Adipocyte (in vitro differentiated cells): ENCODE measurements at regions not wholly inside any gene's neighbourhood (a gene's known extent, or its start where the extent isn't known, plus 50 kb on each side); places are given as distances from the start of the nearest gene placed in this dataset.

Experiments
- DNase-seq: peaks from one replicate; pipeline ENCODE4 v3.0.0-alpha.2; 2015; ENCODE audit warnings: low read depth
- H3K27me3 ChIP-seq: replicated peaks from 2 replicates; pipeline ENCODE4 v1.7.0; 2013; ENCODE audit warnings: mild to moderate bottlenecking, low read length, moderate library complexity; ENCODE audit not compliant: control insufficient read depth, insufficient read depth
- H3K36me3 ChIP-seq: 2 replicates; pipeline ENCODE4 v1.7.0; 2013; ENCODE audit warnings: low read length, mild to moderate bottlenecking, moderate library complexity; ENCODE audit not compliant: control insufficient read depth, insufficient read depth, severe bottlenecking
- H3K4me1 ChIP-seq: 2 replicates; pipeline ENCODE4 v1.7.0; 2013; ENCODE audit warnings: mild to moderate bottlenecking, low read length, moderate library complexity; ENCODE audit not compliant: control insufficient read depth, insufficient read depth
- H3K4me3 ChIP-seq: 2 replicates; pipeline ENCODE4 v1.7.0; 2013; ENCODE audit warnings: mild to moderate bottlenecking, low read length, moderate library complexity
- H3K9ac ChIP-seq: 2 replicates; pipeline ENCODE4 v1.7.0; 2013; ENCODE audit warnings: mild to moderate bottlenecking, low read length, moderate library complexity
- H3K9me3 ChIP-seq: 2 replicates; pipeline ENCODE4 v1.7.0; 2013; ENCODE audit warnings: mild to moderate bottlenecking, low read length, moderate library complexity; ENCODE audit not compliant: control insufficient read depth

DNA sequence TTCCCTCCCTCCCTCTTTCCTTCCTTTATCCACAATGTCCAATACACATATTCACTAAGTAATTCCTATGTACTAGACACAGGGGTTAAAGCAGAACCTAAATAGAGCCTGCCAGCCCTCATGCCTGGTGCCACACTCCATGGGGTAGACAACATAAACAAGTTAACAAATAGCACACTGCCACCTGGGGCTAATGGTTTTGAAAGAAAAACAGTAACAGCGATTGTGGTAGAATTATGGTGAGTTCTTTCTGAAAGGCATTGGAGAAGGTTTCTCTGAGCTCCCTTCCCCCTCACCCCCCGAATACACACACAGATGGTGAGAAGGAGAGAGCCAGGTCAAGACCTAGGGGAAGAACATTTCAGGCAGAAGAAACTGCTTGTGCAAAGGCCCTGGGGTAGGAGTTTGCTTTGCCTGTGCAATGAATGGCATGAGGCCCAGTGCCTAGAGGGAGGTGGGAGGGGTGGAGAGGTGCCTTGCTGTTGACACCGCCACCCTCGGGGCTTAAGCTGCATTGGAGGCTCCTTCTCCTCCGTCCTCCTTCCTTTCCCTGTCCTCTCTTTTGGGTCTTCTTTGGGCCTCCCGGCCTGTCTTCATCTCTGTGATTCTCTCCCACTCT lies 502.4 kb upstream of the SULF2 start:
- peaks cover 10% of the 10 kb centered on the region for H3K4me1 ChIP-seq
- H3K9ac ChIP-seq: no peak overlapping the region
- no peak for DNase-seq
- H3K4me3 ChIP-seq: no peak overlapping the region
- H3K27me3 ChIP-seq: peaks cover 19% of the 10 kb centered on the region
- no peaks in the 10 kb centered on the region for H3K9me3 ChIP-seq
- no peaks in the 10 kb centered on the region for H3K36me3 ChIP-seq

- peak; percentile 21 for DNase-seq
- Histone ChIP-seq H3K27me3 (peaks cover 19% of the 10 kb centered on the region), H3K36me3 (no peaks in the 10 kb centered on the region), H3K9me3 (no peaks in the 10 kb centered on the region), H3K4me1 (peaks cover 10% of the 10 kb centered on the region), H3K4me3 (no peak overlapping the region), H3K9ac (no peak overlapping the region)
Observed at GRCh38 chr20:48287021-48287494, 501.8 kb upstream of the SULF2 start.

- no peak for DNase-seq
- no peak overlapping the region for H3K9ac ChIP-seq
Observed at GRCh38 chr20:48286601-48287000, 501.3 kb upstream of the SULF2 start.

GRCh38 chr20:48285656-48286055 lies 500.4 kb upstream of the SULF2 start:
- no peak for DNase-seq

More at GRCh38 chr20:48286601-48287000, 501.3 kb upstream of the SULF2 start:
- Histone ChIP-seq H3K9me3 (no peaks in the 10 kb centered on the region), H3K4me1 (peaks cover 10% of the 10 kb centered on the region), H3K4me3 (no peak overlapping the region), H3K27me3 (peaks cover 19% of the 10 kb centered on the region), H3K36me3 (no peaks in the 10 kb centered on the region)

DNA sequence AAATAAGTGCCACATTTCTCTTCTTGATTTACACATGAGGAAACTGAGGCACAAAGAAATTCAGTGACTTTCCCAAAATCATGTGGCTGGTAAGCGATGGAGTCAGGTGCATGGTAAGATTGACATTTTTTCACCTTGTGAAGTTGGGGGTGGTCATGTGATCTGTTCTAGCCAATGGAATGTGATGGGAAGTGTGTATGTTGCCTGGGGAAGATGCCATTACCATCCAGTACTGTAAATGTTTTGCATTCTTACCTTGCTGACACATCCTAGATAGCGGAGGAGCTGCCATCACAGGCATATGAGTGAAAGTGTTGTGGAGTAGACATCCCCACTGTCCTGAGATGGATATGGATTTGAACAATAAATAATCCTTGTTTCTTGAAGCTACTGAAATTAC lies 499.6 kb upstream of the SULF2 start:
- peaks cover 15% of the 10 kb centered on the region for H3K27me3 ChIP-seq
- no peak overlapping the region for H3K4me3 ChIP-seq
- no peaks in the 10 kb centered on the region for H3K9me3 ChIP-seq
- no peak overlapping the region for H3K9ac ChIP-seq
- no peaks in the 10 kb centered on the region for H3K36me3 ChIP-seq
- peaks cover 10% of the 10 kb centered on the region for H3K4me1 ChIP-seq
- DNase-seq: no peak

More at GRCh38 chr20:48285656-48286055, 500.4 kb upstream of the SULF2 start:
- Histone ChIP-seq H3K9ac (no peak overlapping the region), H3K4me3 (no peak overlapping the region), H3K9me3 (no peaks in the 10 kb centered on the region), H3K27me3 (peaks cover 20% of the 10 kb centered on the region), H3K4me1 (peaks cover 10% of the 10 kb centered on the region), H3K36me3 (no peaks in the 10 kb centered on the region)

DNA sequence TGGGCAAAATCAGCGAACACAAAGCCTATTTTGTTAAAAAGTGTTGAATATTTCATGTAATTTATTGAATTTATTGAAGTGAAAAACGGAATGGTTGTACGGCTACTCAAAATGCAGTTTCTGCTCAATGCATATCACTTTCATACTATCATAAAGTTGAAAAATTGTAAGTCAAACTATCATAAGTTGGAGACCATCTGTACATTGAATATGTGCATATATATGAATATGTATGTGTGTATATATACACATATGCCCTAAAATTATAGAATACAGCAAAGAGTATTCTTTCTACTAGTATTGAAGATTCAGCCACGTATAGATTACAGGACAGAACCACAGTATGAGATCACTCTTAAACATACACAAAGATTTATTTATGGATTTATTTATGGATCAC lies 499.0 kb upstream of the SULF2 start:
- H3K27me3 ChIP-seq: peaks cover 17% of the 10 kb centered on the region
- no peak for DNase-seq

DNA sequence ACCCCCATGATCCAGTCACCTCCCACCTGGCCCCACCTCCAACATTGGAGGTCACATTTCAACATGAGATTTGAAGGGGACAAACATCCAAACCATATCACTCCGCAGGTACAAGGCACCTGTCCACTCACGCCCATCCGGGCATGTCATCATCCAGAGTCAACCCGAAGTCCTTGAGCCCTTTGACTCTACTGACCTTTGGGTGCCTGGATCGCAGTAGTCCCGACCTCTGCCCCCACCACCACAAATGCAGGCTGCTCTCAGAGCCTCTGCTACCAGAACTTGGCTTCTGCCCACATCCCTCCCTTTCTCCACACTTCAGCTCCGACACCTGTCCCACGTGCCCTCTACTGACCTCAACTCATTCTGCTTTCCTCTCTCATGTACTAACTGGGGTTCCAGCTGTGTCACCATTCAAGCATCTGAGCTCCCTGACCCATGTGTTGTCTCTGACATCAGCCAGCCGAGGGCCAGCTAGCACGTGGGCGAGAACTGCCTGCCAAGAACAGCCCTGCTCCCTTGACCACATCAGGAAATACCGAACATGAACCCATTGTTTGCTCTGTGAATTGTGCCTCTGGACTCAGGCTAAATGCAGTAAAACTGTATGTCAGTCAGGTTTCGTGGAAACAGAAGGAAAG lies 498.3 kb upstream of the SULF2 start:
- Histone ChIP-seq H3K4me1 (peaks cover 10% of the 10 kb centered on the region), H3K27me3 (peaks cover 17% of the 10 kb centered on the region), H3K4me3 (no peak overlapping the region), H3K9ac (no peak overlapping the region), H3K9me3 (no peaks in the 10 kb centered on the region), H3K36me3 (no peaks in the 10 kb centered on the region)
- DNase-seq: peak; percentile 85

More for the DNA sequence above, 499.0 kb upstream of the SULF2 start:
- peaks cover 10% of the 10 kb centered on the region for H3K4me1 ChIP-seq
- no peak overlapping the region for H3K9ac ChIP-seq
- no peaks in the 10 kb centered on the region for H3K9me3 ChIP-seq
- no peak overlapping the region for H3K4me3 ChIP-seq
- H3K36me3 ChIP-seq: no peaks in the 10 kb centered on the region

- no peak overlapping the region for H3K4me3 ChIP-seq
- H3K36me3 ChIP-seq: no peaks in the 10 kb centered on the region
- H3K27me3 ChIP-seq: peaks cover 17% of the 10 kb centered on the region
- H3K9ac ChIP-seq: no peak overlapping the region
- H3K9me3 ChIP-seq: no peaks in the 10 kb centered on the region
- H3K4me1 ChIP-seq: peaks cover 10% of the 10 kb centered on the region
- no peak for DNase-seq
Observed at GRCh38 chr20:48282591-48283228, 497.4 kb upstream of the SULF2 start.

DNA sequence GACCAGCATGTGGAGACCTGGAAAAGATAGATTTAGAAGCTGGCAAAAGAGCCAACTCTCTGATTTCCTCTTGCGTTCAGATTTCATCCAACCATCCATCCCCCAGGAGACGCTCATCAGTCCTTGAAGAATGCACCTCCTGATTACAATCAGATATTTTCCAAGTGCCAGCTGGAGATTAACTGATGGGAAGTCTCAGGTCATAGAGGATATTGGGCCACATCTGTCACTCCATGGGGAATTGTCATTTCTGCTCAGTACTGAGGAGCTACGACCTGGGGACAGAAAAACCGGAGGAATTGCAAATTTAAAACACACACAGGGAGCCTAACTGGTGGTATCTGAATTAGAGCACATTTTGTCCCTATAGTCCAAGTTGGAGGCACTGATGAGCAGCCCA lies 496.2 kb upstream of the SULF2 start:
- no peak overlapping the region for H3K9ac ChIP-seq
- no peaks in the 10 kb centered on the region for H3K9me3 ChIP-seq
- no peak for DNase-seq
- H3K4me3 ChIP-seq: no peak overlapping the region
- H3K27me3 ChIP-seq: peaks cover 17% of the 10 kb centered on the region
- no peaks in the 10 kb centered on the region for H3K4me1 ChIP-seq
- no peaks in the 10 kb centered on the region for H3K36me3 ChIP-seq

- Histone ChIP-seq H3K27me3 (peaks cover 27% of the 10 kb centered on the region), H3K36me3 (no peaks in the 10 kb centered on the region), H3K9me3 (no peaks in the 10 kb centered on the region), H3K4me1 (no peaks in the 10 kb centered on the region), H3K9ac (no peak overlapping the region), H3K4me3 (no peak overlapping the region)
- no peak for DNase-seq
Observed at GRCh38 chr20:48278961-48279481, 493.7 kb upstream of the SULF2 start.

GRCh38 chr20:48277266-48277665 lies 492.0 kb upstream of the SULF2 start:
- Histone ChIP-seq H3K9me3 (no peaks in the 10 kb centered on the region), H3K9ac (no peak overlapping the region), H3K27me3 (peaks cover 38% of the 10 kb centered on the region), H3K4me3 (no peak overlapping the region), H3K4me1 (no peaks in the 10 kb centered on the region), H3K36me3 (no peaks in the 10 kb centered on the region)
- no peak for DNase-seq
